ENCODE measurements at regions not wholly inside any gene's neighbourhood (a gene's known extent, or its start where the extent isn't known, plus 50 kb on each side); places are given as distances from the start of the nearest gene placed in this dataset.
"Not testable (repeated sequence)": the region's sequence is repeated elsewhere in the genome, so short reads cannot be mapped to it uniquely, and the experiment has no call there.

- Histone ChIP-seq H3K27ac (no peak overlapping the region), H3K4me2 (no peak overlapping the region), H3K27me3 (ENCODE audit: insufficient read depth, low read depth) (no peaks in the 10 kb centered on the region), H3K4me1 (replicated peaks; ENCODE audit: insufficient read depth) (no peaks in the 10 kb centered on the region), H3K9me3 (ENCODE audit: insufficient read depth, low read depth) (no peaks in the 10 kb centered on the region), H3K9me2 (ENCODE audit: insufficient read depth) (no peaks in the 10 kb centered on the region), H3K79me2 (ENCODE audit: low read depth) (no peaks in the 10 kb centered on the region), H4K20me1 (ENCODE audit: insufficient read depth) (no peaks in the 10 kb centered on the region), H3K4me3 (no peak overlapping the region), H3F3A (ENCODE audit: insufficient read depth, low read depth) (no peaks in the 10 kb centered on the region), H3K36me3 (ENCODE audit: low read depth) (no peaks in the 10 kb centered on the region), H2AFZ (no peak overlapping the region)
- BruUV-seq (replicated peaks) = no TSS peak
- ChIA-PET CTCF (no interaction called here), POLR2A (ENCODE audit: unreplicated experiment) (no interaction called here)
- intact Hi-C loops (cut with micrococcal nuclease; ENCODE audit: unreplicated experiment) = no loop called here
- DNase-seq = no peak
- no peak for TF ChIP-seq EZH2 (IDR thresholded peaks at IDR 0.05; ENCODE audit: low read depth)
- no peak for TF ChIP-seq CTCF (conservative IDR thresholded peaks at IDR 0.05)
These were observed 136.9 kb upstream of the KITLG start for GRCh38 chr12:88717188-88717587.

GRCh38 chr12:88716240-88716639 lies 136.0 kb upstream of the KITLG start:
- TF ChIP-seq EZH2 (IDR thresholded peaks at IDR 0.05; ENCODE audit: low read depth) (no peak), CTCF (conservative IDR thresholded peaks at IDR 0.05) (no peak)
- ChIA-PET POLR2A (ENCODE audit: unreplicated experiment) (no interaction called here), CTCF (no interaction called here)
- no peak overlapping the region for H3K4me3 ChIP-seq
- no peaks in the 10 kb centered on the region for H3K4me1 ChIP-seq (replicated peaks; ENCODE audit: insufficient read depth)
- H4K20me1 ChIP-seq (ENCODE audit: insufficient read depth) = no peaks in the 10 kb centered on the region
- H2AFZ ChIP-seq = no peak overlapping the region
- no peaks in the 10 kb centered on the region for H3K9me3 ChIP-seq (ENCODE audit: insufficient read depth, low read depth)
- no TSS peak for BruUV-seq (replicated peaks)
- H3K79me2 ChIP-seq (ENCODE audit: low read depth) = no peaks in the 10 kb centered on the region
- H3K9me2 ChIP-seq (ENCODE audit: insufficient read depth) = no peaks in the 10 kb centered on the region
- no peak overlapping the region for H3K4me2 ChIP-seq
- H3K27me3 ChIP-seq (ENCODE audit: insufficient read depth, low read depth) = no peaks in the 10 kb centered on the region
- no peaks in the 10 kb centered on the region for H3K36me3 ChIP-seq (ENCODE audit: low read depth)
- no peak for DNase-seq
- no peak overlapping the region for H3K27ac ChIP-seq
- intact Hi-C loops (cut with micrococcal nuclease; ENCODE audit: unreplicated experiment) = no loop called here
- H3F3A ChIP-seq (ENCODE audit: insufficient read depth, low read depth) = no peaks in the 10 kb centered on the region

GRCh38 chr12:88715673-88716072 lies 135.4 kb upstream of the KITLG start:
- intact Hi-C loops (cut with micrococcal nuclease; ENCODE audit: unreplicated experiment) = no loop called here
- Histone ChIP-seq H3K4me3 (no peak overlapping the region), H2AFZ (no peak overlapping the region), H3K4me2 (no peak overlapping the region), H3K27ac (no peak overlapping the region), H3F3A (ENCODE audit: insufficient read depth, low read depth) (no peaks in the 10 kb centered on the region), H3K9me3 (ENCODE audit: insufficient read depth, low read depth) (no peaks in the 10 kb centered on the region), H3K36me3 (ENCODE audit: low read depth) (no peaks in the 10 kb centered on the region), H3K27me3 (ENCODE audit: insufficient read depth, low read depth) (no peaks in the 10 kb centered on the region), H3K4me1 (replicated peaks; ENCODE audit: insufficient read depth) (no peaks in the 10 kb centered on the region), H4K20me1 (ENCODE audit: insufficient read depth) (no peaks in the 10 kb centered on the region), H3K9me2 (ENCODE audit: insufficient read depth) (no peaks in the 10 kb centered on the region), H3K79me2 (ENCODE audit: low read depth) (no peaks in the 10 kb centered on the region)
- BruUV-seq (replicated peaks) = no TSS peak
- CTCF ChIA-PET = no interaction called here
- TF ChIP-seq EZH2 (IDR thresholded peaks at IDR 0.05; ENCODE audit: low read depth) = no peak
- no peak for TF ChIP-seq CTCF (conservative IDR thresholded peaks at IDR 0.05)
- POLR2A ChIA-PET (ENCODE audit: unreplicated experiment) = no interaction called here
- DNase-seq = no peak

GRCh38 chr12:88714263-88714882 lies 134.1 kb upstream of the KITLG start:
- H3K9me2 ChIP-seq (ENCODE audit: insufficient read depth); BruUV-seq (replicated peaks); H2AFZ ChIP-seq; H3K4me3 ChIP-seq; H4K20me1 ChIP-seq (ENCODE audit: insufficient read depth); H3K79me2 ChIP-seq (ENCODE audit: low read depth); H3F3A ChIP-seq (ENCODE audit: insufficient read depth, low read depth); H3K27me3 ChIP-seq (ENCODE audit: insufficient read depth, low read depth); H3K36me3 ChIP-seq (ENCODE audit: low read depth); H3K4me1 ChIP-seq (replicated peaks; ENCODE audit: insufficient read depth); POLR2A ChIA-PET (ENCODE audit: unreplicated experiment); H3K27ac ChIP-seq; intact Hi-C loops (cut with micrococcal nuclease; ENCODE audit: unreplicated experiment); H3K4me2 ChIP-seq; CTCF ChIA-PET; H3K9me3 ChIP-seq (ENCODE audit: insufficient read depth, low read depth); DNase-seq: not testable (repeated sequence)
